Testis (tissue), 2 donors: ENCODE measurements at regions not wholly inside any gene's neighbourhood (a gene's known extent, or its start where the extent isn't known, plus 50 kb on each side); places are given as distances from the start of the nearest gene placed in this dataset.

ENCODE experiments used
- DNase-seq: peaks from one replicate; pipeline ENCODE4 v3.0.0-alpha.2; 2019
- H3K27ac ChIP-seq, 2 donors: fragments of 200-600 bp; sonication (generic); one replicate each; pipeline ENCODE4 v1.5.1; 2019
- H3K27me3 ChIP-seq: fragments of 200-600 bp; sonication (generic); one replicate; pipeline ENCODE4 v1.5.1; 2019
- H3K36me3 ChIP-seq: fragments of 200-600 bp; sonication (generic); one replicate; pipeline ENCODE4 v1.5.1; 2017; ENCODE audit warnings: low read depth; ENCODE audit errors: missing control alignments
- H3K4me1 ChIP-seq: fragments of 200-600 bp; sonication (generic); one replicate; pipeline ENCODE4 v1.5.1; 2019
- H3K4me3 ChIP-seq, 2 donors: fragments of 200-600 bp; sonication (generic); one replicate each; pipeline ENCODE4 v1.5.1; 2017 to 2019
- H3K9me3 ChIP-seq: fragments of 200-600 bp; sonication (generic); one replicate; pipeline ENCODE4 v1.5.1; 2017
- CTCF ChIP-seq, 3 experiments: fragments of 450-650 bp in 2 of 3; fragments of 200-600 bp in 1 of 3; sonication (generic) in 1 of 3; IDR thresholded peaks; one replicate each; pipeline ENCODE4 v1.5.1; 2016 to 2019; ENCODE audit warnings: antibody characterized with exemption in 3 of 3, mild to moderate bottlenecking in 2 of 3, moderate library complexity in 1 of 3
- POLR2A ChIP-seq: fragments of 450-650 bp; IDR thresholded peaks from one replicate; pipeline ENCODE4 v1.6.1; 2017; ENCODE audit warnings: antibody characterized with exemption, mild to moderate bottlenecking, moderate library complexity
- WGBS, 2 donors: methylation state at CpG; one replicate each; pipeline ENCODE4 v1.1.5; 2018; 5-methylcytosine and 5-hydroxymethylcytosine counted together
- intact Hi-C: fragments of 100-400 bp; cut with DNase I; formaldehyde crosslinking; loops from one replicate; pipeline ENCODE4 v1.15.1; 2023; ENCODE audit warnings: low total_unique reads

- no peak for TF ChIP-seq CTCF (IDR thresholded peaks at IDR 0.05)
- TF ChIP-seq POLR2A, result no peak
Measured at GRCh38 chr12:13687633-13688032, 293.8 kb downstream of the GRIN2B start.

GRCh38 chr12:13686260-13686659 lies 295.1 kb downstream of the GRIN2B start:
- Histone ChIP-seq H3K4me3 (no peak overlapping the region), H3K9me3 (no peaks in the 10 kb centered on the region), H3K36me3 (no peaks in the 10 kb centered on the region), H3K4me1 (no peaks in the 10 kb centered on the region), H3K27ac (no peak overlapping the region), H3K27me3 (no peaks in the 10 kb centered on the region)
- TF ChIP-seq CTCF (IDR thresholded peaks at IDR 0.05) (no peak), POLR2A (no peak)
- intact Hi-C loops, result no loop called here
- no peak for DNase-seq
- 42 to 65% methylated on average over 1 of the region's 1 CpG for WGBS, 2 donors

More at GRCh38 chr12:13687633-13688032, 293.8 kb downstream of the GRIN2B start:
- Histone ChIP-seq H3K27me3 (no peaks in the 10 kb centered on the region), H3K36me3 (no peaks in the 10 kb centered on the region), H3K4me1 (no peaks in the 10 kb centered on the region), H3K27ac (no peak overlapping the region), H3K4me3 (no peak overlapping the region), H3K9me3 (no peaks in the 10 kb centered on the region)
- DNase-seq, result no peak
- intact Hi-C loops, result no loop called here

- Histone ChIP-seq H3K27me3 (no peaks in the 10 kb centered on the region), H3K27ac (no peak overlapping the region), H3K9me3 (no peaks in the 10 kb centered on the region), H3K4me3 (no peak overlapping the region), H3K36me3 (no peaks in the 10 kb centered on the region), H3K4me1 (no peaks in the 10 kb centered on the region)
- intact Hi-C loops, result no loop called here
- TF ChIP-seq CTCF (IDR thresholded peaks at IDR 0.05) (no peak), POLR2A (no peak)
- no peak for DNase-seq
- WGBS, 2 donors, result 78 to 90% methylated on average over 4 of the region's 4 CpGs
Measured at GRCh38 chr12:13680916-13681315, 300.5 kb downstream of the GRIN2B start.

GRCh38 chr12:13676880-13677279 lies 304.5 kb downstream of the GRIN2B start:
- H3K4me3 ChIP-seq, result no peak overlapping the region
- DNase-seq, result no peak
- H3K9me3 ChIP-seq, result no peaks in the 10 kb centered on the region
- no peaks in the 10 kb centered on the region for H3K4me1 ChIP-seq
- 68 to 76% methylated on average over 1 of the region's 1 CpG for WGBS, 2 donors
- H3K27ac ChIP-seq, result no peak overlapping the region
- intact Hi-C loops, result no loop called here
- no peaks in the 10 kb centered on the region for H3K36me3 ChIP-seq
- TF ChIP-seq POLR2A (no peak), CTCF (IDR thresholded peaks at IDR 0.05) (no peak)
- no peaks in the 10 kb centered on the region for H3K27me3 ChIP-seq

- Histone ChIP-seq H3K27me3 (no peaks in the 10 kb centered on the region), H3K27ac (no peak overlapping the region), H3K9me3 (no peaks in the 10 kb centered on the region), H3K36me3 (no peaks in the 10 kb centered on the region), H3K4me1 (no peaks in the 10 kb centered on the region), H3K4me3 (no peak overlapping the region)
- intact Hi-C loops, result no loop called here
- no peak for DNase-seq
- TF ChIP-seq POLR2A, result no peak
- TF ChIP-seq CTCF (IDR thresholded peaks at IDR 0.05), result no peak
- WGBS, 2 donors, result 27 to 38% methylated on average over 1 of the region's 1 CpG
Measured at GRCh38 chr12:13670285-13670866, 311.0 kb downstream of the GRIN2B start.
